Loucy (cell line): ENCODE measurements at regions not wholly inside any gene's neighbourhood (a gene's known extent, or its start where the extent isn't known, plus 50 kb on each side); places are given as distances from the start of the nearest gene placed in this dataset.
A peak's percentile ranks its signal among the peaks of the same experiment; 100 is the strongest.

Source experiments
- H2AFZ ChIP-seq: fragments of 200-600 bp; sonication (generic); 2 replicates; pipeline ENCODE4 v1.6.0; 2016; ENCODE audit warnings: antibody characterized with exemption, mild to moderate bottlenecking, low read length, moderate library complexity
- H3F3A ChIP-seq: fragments of 200-600 bp; 2 replicates; pipeline ENCODE4 v1.6.0; 2016; ENCODE audit warnings: antibody characterized with exemption, low read depth, mild to moderate bottlenecking
- H3K27me3 ChIP-seq: fragments of 200-600 bp; sonication (generic); 2 replicates; pipeline ENCODE4 v1.6.1; 2014; ENCODE audit warnings: low read length, mild to moderate bottlenecking; ENCODE audit not compliant: insufficient read depth, poor library complexity, severe bottlenecking
- H3K36me3 ChIP-seq: fragments of 200-600 bp; sonication (generic); 2 replicates; pipeline ENCODE4 v1.6.1; 2016; ENCODE audit warnings: low read length; ENCODE audit not compliant: insufficient read depth
- H3K4me1 ChIP-seq: fragments of 200-600 bp; sonication (generic); 2 replicates; pipeline ENCODE4 v1.5.1; 2014; ENCODE audit warnings: low read length, mild to moderate bottlenecking; ENCODE audit not compliant: insufficient read depth, poor library complexity, severe bottlenecking
- H3K4me2 ChIP-seq: fragments of 200-600 bp; sonication (generic); 2 replicates; pipeline ENCODE4 v1.6.0; 2014; ENCODE audit warnings: antibody characterized with exemption, low read length, low read depth, mild to moderate bottlenecking; ENCODE audit not compliant: poor library complexity, severe bottlenecking
- H3K4me3 ChIP-seq: fragments of 200-600 bp; sonication (generic); 2 replicates; pipeline ENCODE4 v1.5.1; 2014; ENCODE audit warnings: low read length, mild to moderate bottlenecking, mixed read lengths; ENCODE audit not compliant: poor library complexity, severe bottlenecking
- H3K79me2 ChIP-seq: fragments of 200-600 bp; sonication (generic); 2 replicates; pipeline ENCODE4 v1.6.1; 2014; ENCODE audit warnings: low read length; ENCODE audit not compliant: insufficient read depth
- H3K9ac ChIP-seq: fragments of 200-600 bp; sonication (generic); 2 replicates; pipeline ENCODE4 v1.6.0; 2014; ENCODE audit warnings: mild to moderate bottlenecking, low read depth, low read length, moderate library complexity; ENCODE audit not compliant: poor library complexity, severe bottlenecking
- H3K9me2 ChIP-seq: fragments of 200-600 bp; sonication (generic); replicated peaks from 2 replicates; pipeline ENCODE4 v1.6.1; 2016; ENCODE audit warnings: low read depth, low read length, mixed read lengths
- H3K9me3 ChIP-seq: fragments of 200-600 bp; sonication (generic); 2 replicates; pipeline ENCODE4 v1.6.1; 2014; ENCODE audit warnings: mild to moderate bottlenecking, antibody characterized with exemption, low read length, low read depth; ENCODE audit not compliant: insufficient read depth
- H4K20me1 ChIP-seq: fragments of 200-600 bp; sonication (generic); 2 replicates; pipeline ENCODE4 v1.6.0; 2014; ENCODE audit warnings: antibody characterized with exemption, low read length, mild to moderate bottlenecking; ENCODE audit not compliant: insufficient read depth, poor library complexity, severe bottlenecking
- CTCF ChIP-seq: fragments of 200-600 bp; sonication (generic); conservative IDR thresholded peaks from 2 replicates; pipeline ENCODE4 v1.5.1; 2014; ENCODE audit warnings: mild to moderate bottlenecking, antibody characterized with exemption, low read length
- EZH2phosphoT487 ChIP-seq: fragments of 200-600 bp; IDR thresholded peaks from 2 replicates; pipeline ENCODE4 v1.6.1; 2018; ENCODE audit warnings: antibody characterized with exemption, mild to moderate bottlenecking, moderate library complexity, borderline replicate concordance

DNA sequence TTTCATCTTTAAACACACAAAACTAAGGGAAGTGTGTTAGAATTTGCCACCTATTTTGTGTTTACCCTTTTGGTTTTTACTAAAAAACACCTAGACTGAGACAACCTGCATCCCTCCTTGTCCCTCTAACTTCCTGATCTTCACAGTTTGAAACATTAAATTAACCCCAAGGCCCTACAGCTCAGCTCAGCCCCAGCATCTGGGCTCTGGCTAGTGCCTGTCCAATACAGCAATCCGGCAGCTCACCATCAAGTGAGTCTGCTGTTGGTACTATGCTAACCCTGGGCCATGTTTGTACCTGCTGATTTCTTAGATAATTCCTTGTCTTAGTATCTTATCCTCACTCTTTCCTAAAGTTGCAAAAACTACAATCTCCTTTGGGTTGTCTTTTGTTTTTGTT is 162.4 kb downstream of the DSEL start:
- TF ChIP-seq CTCF, result no peak
- TF ChIP-seq EZH2phosphoT487, result no peak
- no peak overlapping the region for H3K4me3 ChIP-seq
- no peaks in the 10 kb centered on the region for H3K79me2 ChIP-seq
- no peaks in the 10 kb centered on the region for H3K36me3 ChIP-seq
- H3K9me2 ChIP-seq, result no peaks in the 10 kb centered on the region
- H3F3A ChIP-seq, result no peaks in the 10 kb centered on the region
- no peaks in the 10 kb centered on the region for H3K27me3 ChIP-seq
- H3K4me2 ChIP-seq, result no peak overlapping the region
- H2AFZ ChIP-seq, result no peak overlapping the region
- H3K9ac ChIP-seq, result no peak overlapping the region
- no peaks in the 10 kb centered on the region for H4K20me1 ChIP-seq
- H3K9me3 ChIP-seq, result no peaks in the 10 kb centered on the region
- H3K4me1 ChIP-seq, result no peaks in the 10 kb centered on the region

GRCh38 chr18:67347438-67347837 is 169.1 kb downstream of the DSEL start:
- TF ChIP-seq EZH2phosphoT487 (no peak), CTCF (no peak)
- H3K79me2 ChIP-seq, result no peaks in the 10 kb centered on the region
- no peak overlapping the region for H3K4me3 ChIP-seq
- no peaks in the 10 kb centered on the region for H4K20me1 ChIP-seq
- H3K9me2 ChIP-seq, result no peaks in the 10 kb centered on the region
- H3F3A ChIP-seq, result no peaks in the 10 kb centered on the region
- no peaks in the 10 kb centered on the region for H3K4me1 ChIP-seq
- no peaks in the 10 kb centered on the region for H3K27me3 ChIP-seq
- no peaks in the 10 kb centered on the region for H3K36me3 ChIP-seq
- H3K4me2 ChIP-seq, result no peak overlapping the region
- no peak overlapping the region for H3K9ac ChIP-seq
- H3K9me3 ChIP-seq, result no peaks in the 10 kb centered on the region
- H2AFZ ChIP-seq, result no peak overlapping the region

- H3K4me1 ChIP-seq, result no peaks in the 10 kb centered on the region
- peak overlapping the region; percentile 15 for H3K4me2 ChIP-seq
- H2AFZ ChIP-seq, result no peak overlapping the region
- no peaks in the 10 kb centered on the region for H3K36me3 ChIP-seq
- H3K9me3 ChIP-seq, result peaks cover 6% of the 10 kb centered on the region; the same call in 1 of the 2 replicates
- TF ChIP-seq CTCF (no peak), EZH2phosphoT487 (no peak)
- no peaks in the 10 kb centered on the region for H3K27me3 ChIP-seq
- H3K9me2 ChIP-seq, result no peaks in the 10 kb centered on the region
- no peaks in the 10 kb centered on the region for H3K79me2 ChIP-seq
- H4K20me1 ChIP-seq, result no peaks in the 10 kb centered on the region
- no peak overlapping the region for H3K9ac ChIP-seq
- H3K4me3 ChIP-seq, result no peak overlapping the region
- H3F3A ChIP-seq, result no peaks in the 10 kb centered on the region
Measured at GRCh38 chr18:67342159-67342558, 174.4 kb downstream of the DSEL start.
